HG02759 (cell line): ENCODE measurements at regions not wholly inside any gene's neighbourhood (a gene's known extent, or its start where the extent isn't known, plus 50 kb on each side); places are given as distances from the start of the nearest gene placed in this dataset.

Source experiments
- ATAC-seq: cut with Tn5 transposase; IDR thresholded peaks from one replicate; pipeline ENCODE4 v1.9.1; 2021; ENCODE audit warnings: mild to moderate bottlenecking, moderate library complexity; ENCODE audit not compliant: unreplicated experiment

- no peak for ATAC-seq
Measured at GRCh38 chr16:87250431-87250960, 66.7 kb downstream of the C16orf95 start.

- no peak for ATAC-seq
Measured at GRCh38 chr16:87252269-87252970, 64.8 kb downstream of the C16orf95 start.
